ENCODE measurements at regions not wholly inside any gene's neighbourhood (a gene's known extent, or its start where the extent isn't known, plus 50 kb on each side); places are given as distances from the start of the nearest gene placed in this dataset.

GRCh38 chr9:546797-547223, 294.7 kb upstream of the DMRT1 start:
- intact Hi-C loops (cut with DNase I), result no loop called here
- ATAC-seq, result peak; percentile 73
- DNase-seq, result peak in 2 of 4 donors; percentile 86 to 89
- peaks cover 0 to 3% of the 10 kb centered on the region in 2 donors for H3K4me1 ChIP-seq
- no peaks in the 10 kb centered on the region for H3K9me3 ChIP-seq
- no peak overlapping the region for H3K4me3 ChIP-seq
- no peaks in the 10 kb centered on the region for H3K27me3 ChIP-seq
- peak in 1 of 2 donors; percentile 20 for TF ChIP-seq CTCF (IDR thresholded peaks at IDR 0.05)
- H3K36me3 ChIP-seq, result no peaks in the 10 kb centered on the region
- H3K27ac ChIP-seq, result peak overlapping the region; percentile 13 to 21

GRCh38 chr9:547314-547713, 294.2 kb upstream of the DMRT1 start:
- TF ChIP-seq CTCF (IDR thresholded peaks at IDR 0.05), result no peak
- no peaks in the 10 kb centered on the region for H3K9me3 ChIP-seq
- H3K27ac ChIP-seq, result peak overlapping the region in 1 of 2 donors; percentile 21
- H3K27me3 ChIP-seq, result no peaks in the 10 kb centered on the region
- peaks cover 3% of the 10 kb centered on the region in 2 donors for H3K4me1 ChIP-seq
- no peak for ATAC-seq
- intact Hi-C loops (cut with DNase I), result no loop called here
- no peaks in the 10 kb centered on the region for H3K36me3 ChIP-seq
- no peak for DNase-seq
- H3K4me3 ChIP-seq, result no peak overlapping the region

- no peak for TF ChIP-seq CTCF (IDR thresholded peaks at IDR 0.05)
- Histone ChIP-seq H3K4me1 (peaks cover 3% of the 10 kb centered on the region in 2 donors), H3K27ac (no peak overlapping the region), H3K27me3 (no peaks in the 10 kb centered on the region), H3K9me3 (no peaks in the 10 kb centered on the region), H3K4me3 (no peak overlapping the region), H3K36me3 (no peaks in the 10 kb centered on the region)
- intact Hi-C loops (cut with DNase I), result no loop called here
- no peak for ATAC-seq
- DNase-seq, result no peak
Observed at GRCh38 chr9:549455-549997, 292.0 kb upstream of the DMRT1 start.

GRCh38 chr9:550333-550732, 291.2 kb upstream of the DMRT1 start:
- Histone ChIP-seq H3K4me1 (peaks cover 3% of the 10 kb centered on the region in 2 donors), H3K27me3 (no peaks in the 10 kb centered on the region), H3K36me3 (no peaks in the 10 kb centered on the region), H3K4me3 (no peak overlapping the region), H3K9me3 (no peaks in the 10 kb centered on the region), H3K27ac (no peak overlapping the region)
- ATAC-seq (no peak), DNase-seq (no peak)
- TF ChIP-seq CTCF (IDR thresholded peaks at IDR 0.05), result no peak
- intact Hi-C loops (cut with DNase I), result no loop called here

GRCh38 chr9:551986-552929, 289.2 kb upstream of the DMRT1 start:
- no peaks in the 10 kb centered on the region for H3K27me3 ChIP-seq
- DNase-seq, result peak in 3 of 4 donors; percentile 46 to 79 (median 77)
- intact Hi-C loops (cut with DNase I), result no loop called here
- ATAC-seq, result peak; percentile 70
- H3K4me3 ChIP-seq, result no peak overlapping the region
- H3K27ac ChIP-seq, result no peak overlapping the region
- peaks cover 0 to 3% of the 10 kb centered on the region in 2 donors for H3K4me1 ChIP-seq
- no peaks in the 10 kb centered on the region for H3K36me3 ChIP-seq
- TF ChIP-seq CTCF (IDR thresholded peaks at IDR 0.05), result no peak
- H3K9me3 ChIP-seq, result no peaks in the 10 kb centered on the region

Measured in left lung (tissue), 4 donors.